ENCODE measurements at regions not wholly inside any gene's neighbourhood (a gene's known extent, or its start where the extent isn't known, plus 50 kb on each side); places are given as distances from the start of the nearest gene placed in this dataset.

DNA sequence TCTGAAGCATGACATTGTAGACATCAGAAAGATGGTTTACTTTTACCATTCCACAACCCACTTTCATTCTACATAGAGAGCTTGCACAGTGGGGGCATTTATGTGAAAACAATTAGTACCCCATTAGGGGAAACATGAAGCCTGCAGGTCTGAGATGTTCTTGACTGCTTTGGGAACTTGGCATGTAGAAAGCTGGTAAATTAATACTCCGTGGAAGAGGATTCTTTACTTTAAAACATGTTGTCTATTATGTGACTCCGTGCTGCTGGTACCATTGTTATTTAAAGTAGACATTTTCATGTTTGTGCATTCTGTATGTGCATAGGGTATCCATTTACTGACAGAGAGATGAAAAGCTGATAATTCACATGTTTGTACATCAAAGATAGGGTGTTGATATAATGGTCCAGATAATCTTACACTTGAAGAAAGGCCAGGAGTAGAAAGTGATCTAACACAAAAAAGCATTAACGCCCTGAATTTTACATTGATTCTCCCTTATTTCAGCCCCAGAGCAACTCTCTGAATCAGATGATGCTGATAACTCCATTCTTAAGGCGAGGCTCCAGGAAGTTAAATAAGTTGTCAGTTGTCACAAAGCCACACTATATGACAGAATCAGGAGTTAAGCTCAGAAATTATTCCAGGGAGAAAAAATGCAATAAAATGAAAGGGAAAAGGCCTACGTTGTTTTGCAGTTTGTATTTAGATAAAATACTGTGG is 50.1 kb upstream of the CD180 start:
- in situ Hi-C loops (cut with HindIII; ENCODE audit: low sequenced_read_pairs), result no loop called here
- peak; percentile 29 for DNase-seq (ENCODE audit: low spot score)
